Stimulated activated naive B cell treated with anti-CD40 and anti-IgM and Interleukin-4, amounts not matched to agents 10 μg/mL and 1 μg/mL and 100 μg/mL, for 72 hours (primary cell): ENCODE measurements at regions not wholly inside any gene's neighbourhood (a gene's known extent, or its start where the extent isn't known, plus 50 kb on each side); places are given as distances from the start of the nearest gene placed in this dataset.

ENCODE experiments used
- ATAC-seq, 2 donors: fragments of 150-1000 bp; cut with Tn5 transposase; replicated peaks; 2 replicates each; pipeline ENCODE4 v1.10.0; 2021; ENCODE audit warnings: moderate library complexity in 1 of 2
- DNase-seq: peaks from one replicate; pipeline ENCODE4 v3.0.0; 2021
- H3K27ac Mint-ChIP-seq: one replicate; pipeline ENCODE4 v1.8.0; 2022; ENCODE audit warnings: mild to moderate bottlenecking, mixed read lengths
- H3K27me3 Mint-ChIP-seq, 2 donors: one replicate each; pipeline ENCODE4 v1.8.0; 2022; ENCODE audit warnings: mixed read lengths in 2 of 2
- H3K36me3 Mint-ChIP-seq, 2 donors: one replicate each; pipeline ENCODE4 v1.8.0; 2022; ENCODE audit warnings: mixed read lengths in 2 of 2, mild to moderate bottlenecking in 1 of 2
- H3K4me1 Mint-ChIP-seq, 2 donors: one replicate each; pipeline ENCODE4 v1.8.0; 2022; ENCODE audit warnings: mixed read lengths in 2 of 2, mild to moderate bottlenecking in 1 of 2
- H3K4me3 Mint-ChIP-seq, 2 donors: one replicate each; pipeline ENCODE4 v1.8.0; 2022; ENCODE audit warnings: mild to moderate bottlenecking in 2 of 2, mixed read lengths in 2 of 2, moderate library complexity in 1 of 2
- H3K9me3 Mint-ChIP-seq, 2 donors: one replicate each; pipeline ENCODE4 v1.8.0; 2022; ENCODE audit warnings: mixed read lengths in 2 of 2, mild to moderate bottlenecking in 1 of 2

GRCh38 chr16:54466233-54466632, 179.6 kb upstream of the IRX3 start:
- Mint-ChIP-seq H3K36me3 (no peaks in the 10 kb centered on the region), H3K4me1 (no peaks in the 10 kb centered on the region), H3K27me3 (no peaks in the 10 kb centered on the region), H3K4me3 (no peak overlapping the region), H3K27ac (no peak overlapping the region), H3K9me3 (peaks cover 12 to 15% of the 10 kb centered on the region in 2 donors)
- ATAC-seq, result no peak
- DNase-seq, result no peak

- DNase-seq (no peak), ATAC-seq (no peak)
- no peaks in the 10 kb centered on the region for H3K4me1 Mint-ChIP-seq
- no peaks in the 10 kb centered on the region for H3K36me3 Mint-ChIP-seq
- H3K4me3 Mint-ChIP-seq, result no peak overlapping the region
- no peak overlapping the region for H3K27ac Mint-ChIP-seq
- no peaks in the 10 kb centered on the region for H3K27me3 Mint-ChIP-seq
- H3K9me3 Mint-ChIP-seq, result peaks cover 12 to 15% of the 10 kb centered on the region in 2 donors
Observed at GRCh38 chr16:54465063-54465462, 178.5 kb upstream of the IRX3 start.

- no peak for DNase-seq
- Mint-ChIP-seq H3K27ac (no peak overlapping the region), H3K27me3 (no peaks in the 10 kb centered on the region), H3K9me3 (peaks cover 12 to 15% of the 10 kb centered on the region in 2 donors), H3K4me3 (no peak overlapping the region), H3K36me3 (no peaks in the 10 kb centered on the region), H3K4me1 (no peaks in the 10 kb centered on the region)
- no peak for ATAC-seq
Observed at GRCh38 chr16:54462771-54463170, 176.2 kb upstream of the IRX3 start.

- Mint-ChIP-seq H3K4me3 (no peak overlapping the region), H3K4me1 (no peaks in the 10 kb centered on the region), H3K27me3 (no peaks in the 10 kb centered on the region), H3K9me3 (peaks cover 12 to 15% of the 10 kb centered on the region in 2 donors), H3K27ac (no peak overlapping the region), H3K36me3 (no peaks in the 10 kb centered on the region)
- ATAC-seq (no peak), DNase-seq (no peak)
Observed at GRCh38 chr16:54462151-54462651, 175.6 kb upstream of the IRX3 start.

- no peak overlapping the region for H3K27ac Mint-ChIP-seq
- ATAC-seq (no peak), DNase-seq (no peak)
- no peaks in the 10 kb centered on the region for H3K4me1 Mint-ChIP-seq
- peaks cover 12 to 15% of the 10 kb centered on the region in 2 donors for H3K9me3 Mint-ChIP-seq
- no peak overlapping the region for H3K4me3 Mint-ChIP-seq
- no peaks in the 10 kb centered on the region for H3K36me3 Mint-ChIP-seq
- no peaks in the 10 kb centered on the region for H3K27me3 Mint-ChIP-seq
Observed at GRCh38 chr16:54460263-54460860, 173.8 kb upstream of the IRX3 start.

- Mint-ChIP-seq H3K27ac (no peak overlapping the region), H3K4me1 (no peaks in the 10 kb centered on the region), H3K27me3 (no peaks in the 10 kb centered on the region), H3K4me3 (no peak overlapping the region), H3K36me3 (no peaks in the 10 kb centered on the region), H3K9me3 (peaks cover 12 to 13% of the 10 kb centered on the region in 2 donors)
- ATAC-seq (no peak), DNase-seq (no peak)
Observed at GRCh38 chr16:54459509-54460262, 173.1 kb upstream of the IRX3 start.

- Mint-ChIP-seq H3K4me1 (no peaks in the 10 kb centered on the region), H3K27ac (no peak overlapping the region), H3K4me3 (no peak overlapping the region), H3K9me3 (peaks cover 7 to 9% of the 10 kb centered on the region in 2 donors), H3K27me3 (no peaks in the 10 kb centered on the region), H3K36me3 (no peaks in the 10 kb centered on the region)
- ATAC-seq (no peak), DNase-seq (no peak)
Observed at GRCh38 chr16:54458923-54459322, 172.3 kb upstream of the IRX3 start.

GRCh38 chr16:54456291-54456690, 169.7 kb upstream of the IRX3 start:
- Mint-ChIP-seq H3K4me3 (no peak overlapping the region), H3K36me3 (no peaks in the 10 kb centered on the region), H3K27me3 (peaks cover 5% of the 10 kb centered on the region in 2 donors), H3K4me1 (no peaks in the 10 kb centered on the region), H3K27ac (no peak overlapping the region), H3K9me3 (no peaks in the 10 kb centered on the region)
- DNase-seq, result no peak
- ATAC-seq, result no peak

- Mint-ChIP-seq H3K9me3 (no peaks in the 10 kb centered on the region), H3K4me3 (no peak overlapping the region), H3K4me1 (no peaks in the 10 kb centered on the region), H3K27ac (no peak overlapping the region), H3K27me3 (peaks cover 7 to 9% of the 10 kb centered on the region in 2 donors), H3K36me3 (no peaks in the 10 kb centered on the region)
- DNase-seq (no peak), ATAC-seq (no peak)
Observed at GRCh38 chr16:54455030-54455725, 168.6 kb upstream of the IRX3 start.

GRCh38 chr16:54454616-54455015, 168.0 kb upstream of the IRX3 start:
- H3K9me3 Mint-ChIP-seq, result no peaks in the 10 kb centered on the region
- DNase-seq (no peak), ATAC-seq (no peak)
- no peak overlapping the region for H3K4me3 Mint-ChIP-seq
- H3K4me1 Mint-ChIP-seq, result no peaks in the 10 kb centered on the region
- no peak overlapping the region for H3K27ac Mint-ChIP-seq
- H3K36me3 Mint-ChIP-seq, result no peaks in the 10 kb centered on the region
- peaks cover 7 to 9% of the 10 kb centered on the region in 2 donors for H3K27me3 Mint-ChIP-seq

- no peaks in the 10 kb centered on the region for H3K36me3 Mint-ChIP-seq
- H3K4me3 Mint-ChIP-seq, result no peak overlapping the region
- H3K9me3 Mint-ChIP-seq, result no peaks in the 10 kb centered on the region
- H3K27me3 Mint-ChIP-seq, result peaks cover 7 to 9% of the 10 kb centered on the region in 2 donors
- ATAC-seq (no peak), DNase-seq (no peak)
- H3K27ac Mint-ChIP-seq, result no peak overlapping the region
- no peaks in the 10 kb centered on the region for H3K4me1 Mint-ChIP-seq
Observed at GRCh38 chr16:54453871-54454270, 167.3 kb upstream of the IRX3 start.

GRCh38 chr16:54447576-54448440, 161.2 kb upstream of the IRX3 start:
- Mint-ChIP-seq H3K4me3 (no peak overlapping the region), H3K4me1 (no peaks in the 10 kb centered on the region), H3K9me3 (no peaks in the 10 kb centered on the region), H3K36me3 (no peaks in the 10 kb centered on the region), H3K27me3 (peaks cover 9 to 12% of the 10 kb centered on the region in 2 donors), H3K27ac (no peak overlapping the region)
- ATAC-seq (no peak), DNase-seq (no peak)

- DNase-seq (no peak), ATAC-seq (no peak)
- Mint-ChIP-seq H3K27ac (no peak overlapping the region), H3K36me3 (no peaks in the 10 kb centered on the region), H3K27me3 (peaks cover 7 to 11% of the 10 kb centered on the region in 2 donors), H3K4me3 (no peak overlapping the region), H3K9me3 (no peaks in the 10 kb centered on the region), H3K4me1 (no peaks in the 10 kb centered on the region)
Observed at GRCh38 chr16:54446639-54447038, 160.1 kb upstream of the IRX3 start.

GRCh38 chr16:54444851-54445458, 158.4 kb upstream of the IRX3 start:
- Mint-ChIP-seq H3K4me1 (no peaks in the 10 kb centered on the region), H3K27me3 (peaks cover 0 to 5% of the 10 kb centered on the region in 2 donors), H3K4me3 (no peak overlapping the region), H3K36me3 (no peaks in the 10 kb centered on the region), H3K9me3 (peaks cover 0 to 2% of the 10 kb centered on the region in 2 donors), H3K27ac (no peak overlapping the region)
- no peak for DNase-seq
- ATAC-seq, result no peak
